ENCODE measurements at regions not wholly inside any gene's neighbourhood (a gene's known extent, or its start where the extent isn't known, plus 50 kb on each side); places are given as distances from the start of the nearest gene placed in this dataset.

GRCh38 chr16:6665126-6665525 lies 667.5 kb upstream of the RBFOX1 start:
- TF ChIP-seq CTCF (IDR thresholded peaks at IDR 0.05) (no peak), POLR2AphosphoS5 (IDR thresholded peaks at IDR 0.05) (no peak), POLR2A (IDR thresholded peaks at IDR 0.05) (no peak), EP300 (IDR thresholded peaks at IDR 0.05; ENCODE audit: low read depth) (no peak)
- in situ Hi-C loops (cut with MboI; ENCODE audit: low pct_ligation_motif_present in 1 of 4, low pct_unique_long_range_greater_than_20kb in 1 of 4, low sequenced_read_pairs in 3 of 4) (no loop called here), intact Hi-C loops (cut with DNase I; ENCODE audit: low total_unique reads) (no loop called here)
- Histone ChIP-seq H3K4me3 (no peak overlapping the region), H3K4me1 (no peaks in the 10 kb centered on the region), H3K27ac (no peak overlapping the region), H3K9me3 (no peaks in the 10 kb centered on the region), H3K36me3 (no peaks in the 10 kb centered on the region), H3K27me3 (no peaks in the 10 kb centered on the region)
- 76 to 83% methylated on average over 3 to 7 of the region's 7 CpGs for WGBS, 2 donors (ENCODE audit: low coverage in 1 of 2)
- no peak for DNase-seq

GRCh38 chr16:6663668-6664067 lies 669.0 kb upstream of the RBFOX1 start:
- no peaks in the 10 kb centered on the region for H3K4me1 ChIP-seq
- H3K27me3 ChIP-seq: no peaks in the 10 kb centered on the region
- H3K27ac ChIP-seq: no peak overlapping the region
- H3K36me3 ChIP-seq: no peaks in the 10 kb centered on the region
- in situ Hi-C loops (cut with MboI; ENCODE audit: low pct_ligation_motif_present in 1 of 4, low pct_unique_long_range_greater_than_20kb in 1 of 4, low sequenced_read_pairs in 3 of 4): no loop called here
- intact Hi-C loops (cut with DNase I; ENCODE audit: low total_unique reads): no loop called here
- no peak overlapping the region for H3K4me3 ChIP-seq
- TF ChIP-seq EP300 (IDR thresholded peaks at IDR 0.05; ENCODE audit: low read depth) (no peak), CTCF (IDR thresholded peaks at IDR 0.05) (no peak), POLR2A (IDR thresholded peaks at IDR 0.05) (no peak), POLR2AphosphoS5 (IDR thresholded peaks at IDR 0.05) (no peak)
- DNase-seq: no peak
- 60 to 63% methylated on average over 1 to 2 of the region's 2 CpGs for WGBS, 2 donors (ENCODE audit: low coverage in 1 of 2)
- H3K9me3 ChIP-seq: no peaks in the 10 kb centered on the region

DNA sequence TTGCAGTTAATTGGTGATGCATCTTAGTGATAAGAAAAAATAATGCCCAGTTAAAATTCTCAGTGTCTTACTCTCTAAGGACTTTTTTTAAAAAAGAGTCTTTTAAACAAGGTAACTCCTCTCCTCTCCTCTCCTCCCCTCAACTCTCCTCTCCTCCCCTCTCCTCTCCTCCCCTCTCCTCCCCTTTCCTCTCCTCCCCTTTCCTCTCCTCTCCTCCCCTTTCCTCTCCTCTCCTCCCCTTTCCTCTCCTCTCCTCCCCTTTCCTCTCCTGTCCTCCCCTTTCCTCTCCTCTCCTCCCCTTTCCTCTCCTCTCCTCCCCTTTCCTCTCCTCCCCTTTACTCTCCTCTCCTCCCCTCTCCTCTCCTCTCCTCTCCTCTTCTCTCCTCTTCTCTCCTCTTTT lies 675.9 kb upstream of the RBFOX1 start:
- TF ChIP-seq POLR2A (IDR thresholded peaks at IDR 0.05): no peak
- no peak for TF ChIP-seq CTCF (IDR thresholded peaks at IDR 0.05)
- no peak for TF ChIP-seq EP300 (IDR thresholded peaks at IDR 0.05; ENCODE audit: low read depth)
- no peak for TF ChIP-seq POLR2AphosphoS5 (IDR thresholded peaks at IDR 0.05)
- Histone ChIP-seq H3K36me3 (no peaks in the 10 kb centered on the region), H3K4me1 (no peaks in the 10 kb centered on the region), H3K27me3 (no peaks in the 10 kb centered on the region), H3K27ac (no peak overlapping the region), H3K9me3 (no peaks in the 10 kb centered on the region), H3K4me3 (no peak overlapping the region)
- in situ Hi-C loops (cut with MboI; ENCODE audit: low pct_ligation_motif_present in 1 of 4, low pct_unique_long_range_greater_than_20kb in 1 of 4, low sequenced_read_pairs in 3 of 4): no loop called here
- intact Hi-C loops (cut with DNase I; ENCODE audit: low total_unique reads): no loop called here
- no peak for DNase-seq

- Histone ChIP-seq H3K27me3 (peaks cover 4% of the 10 kb centered on the region), H3K9me3 (no peaks in the 10 kb centered on the region), H3K36me3 (no peaks in the 10 kb centered on the region), H3K27ac (no peak overlapping the region), H3K4me3 (no peak overlapping the region), H3K4me1 (no peaks in the 10 kb centered on the region)
- intact Hi-C loops (cut with DNase I; ENCODE audit: low total_unique reads) (no loop called here), in situ Hi-C loops (cut with MboI; ENCODE audit: low pct_ligation_motif_present in 1 of 4, low pct_unique_long_range_greater_than_20kb in 1 of 4, low sequenced_read_pairs in 3 of 4) (loop anchor here in 2 of 4 donors (25.0 kb wide), 1 partner anchor 1410 kb away; no protein-coding TSS in a partner anchor)
- 71 to 77% methylated on average over 1 to 5 of the region's 5 CpGs for WGBS, 2 donors (ENCODE audit: low coverage in 1 of 2)
- no peak for DNase-seq
- TF ChIP-seq POLR2AphosphoS5 (IDR thresholded peaks at IDR 0.05) (no peak), EP300 (IDR thresholded peaks at IDR 0.05; ENCODE audit: low read depth) (no peak), POLR2A (IDR thresholded peaks at IDR 0.05) (no peak), CTCF (IDR thresholded peaks at IDR 0.05) (no peak)
Observed at GRCh38 chr16:6646891-6647290, 685.8 kb upstream of the RBFOX1 start.

Data from transverse colon (tissue), 4 donors.